Activated naive CD4-positive, alpha-beta T cell treated with anti-CD3 and anti-CD28 coated beads for 36 hours (primary cell): ENCODE measurements at regions not wholly inside any gene's neighbourhood (a gene's known extent, or its start where the extent isn't known, plus 50 kb on each side); places are given as distances from the start of the nearest gene placed in this dataset.
"Not testable (repeated sequence)": the region's sequence is repeated elsewhere in the genome, so short reads cannot be mapped to it uniquely, and the experiment has no call there.

Source experiments
- CTCF ChIA-PET: fragments of 350-600 bp; sonication (Branson Sonifier 250); formaldehyde crosslinking; loops from one replicate; lab custom pipeline; 2021; ENCODE audit warnings: antibody characterized with exemption; lab: Charles Lee
- DNase-seq: peaks from one replicate; pipeline ENCODE4 v3.0.0-alpha.2; 2020
- H3K27ac Mint-ChIP-seq: one replicate; pipeline ENCODE4 v1.8.0; 2021; ENCODE audit warnings: mild to moderate bottlenecking, mixed read lengths
- H3K27me3 Mint-ChIP-seq: one replicate; pipeline ENCODE4 v1.8.0; 2021; ENCODE audit warnings: low read depth, mixed read lengths
- H3K36me3 Mint-ChIP-seq: one replicate; pipeline ENCODE4 v1.8.0; 2021; ENCODE audit warnings: low read depth, mixed read lengths
- H3K4me1 Mint-ChIP-seq: one replicate; pipeline ENCODE4 v1.8.0; 2021; ENCODE audit warnings: low read depth, mixed read lengths
- H3K4me3 Mint-ChIP-seq: one replicate; pipeline ENCODE4 v1.8.0; 2021; ENCODE audit warnings: mild to moderate bottlenecking, moderate library complexity, mixed read lengths
- H3K9me3 Mint-ChIP-seq: one replicate; pipeline ENCODE4 v1.8.0; 2021; ENCODE audit warnings: mixed read lengths
- intact Hi-C: fragments of 100-400 bp; cut with micrococcal nuclease; formaldehyde crosslinking; loops from one replicate; pipeline ENCODE4 v1.15.1; 2023

DNA sequence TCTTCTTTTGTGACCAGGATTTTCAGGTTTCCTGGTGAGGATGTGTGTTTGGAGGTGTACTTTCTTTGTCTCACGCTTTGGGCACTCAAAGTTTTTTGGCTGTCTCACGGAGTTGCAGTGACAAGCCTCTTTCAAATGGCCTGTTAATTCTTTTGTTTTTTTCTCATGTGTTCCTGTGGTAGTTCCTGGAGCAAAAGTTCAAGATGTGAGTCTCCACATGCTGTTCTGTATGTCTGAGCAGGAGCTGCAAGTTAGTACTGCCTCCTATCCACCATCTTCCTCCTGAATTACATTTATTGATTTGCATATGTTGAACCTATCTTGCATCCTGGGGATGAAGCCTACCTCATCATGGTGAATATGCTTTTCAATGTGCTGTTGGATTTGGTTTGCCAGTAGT, 118.5 kb downstream of the VSIG4 start:
- Mint-ChIP-seq H3K4me3 (no peak overlapping the region), H3K27me3 (no peaks in the 10 kb centered on the region), H3K27ac (no peak overlapping the region), H3K4me1 (peaks cover 46% of the 10 kb centered on the region), H3K36me3 (peaks cover 2% of the 10 kb centered on the region), H3K9me3 (peaks cover 1% of the 10 kb centered on the region)
- no peak for DNase-seq
- CTCF ChIA-PET: no interaction called here
- intact Hi-C loops: no loop called here

DNA sequence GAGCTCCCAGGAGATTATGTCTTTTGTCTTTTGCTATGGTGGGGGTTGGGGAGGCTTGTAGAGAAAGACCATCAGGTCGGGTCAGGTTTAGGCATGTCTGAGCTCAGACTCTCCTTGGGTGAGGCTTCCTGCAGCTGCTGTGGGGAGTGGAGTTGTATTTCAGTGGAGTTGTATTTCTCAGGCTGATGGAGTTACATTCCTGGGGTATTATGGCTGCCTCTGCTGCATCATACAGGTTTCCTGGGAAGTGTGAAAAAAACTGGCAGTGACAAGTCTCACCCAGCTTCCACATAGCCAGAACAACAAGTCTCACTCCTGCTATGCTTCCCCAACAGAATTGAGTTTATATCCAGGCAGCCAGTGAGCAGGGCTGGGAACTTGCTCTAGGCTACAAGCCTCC, 119.3 kb downstream of the VSIG4 start:
- Mint-ChIP-seq H3K9me3 (peaks cover 1% of the 10 kb centered on the region), H3K36me3 (peaks cover 2% of the 10 kb centered on the region), H3K27me3 (no peaks in the 10 kb centered on the region), H3K27ac (no peak overlapping the region), H3K4me3 (no peak overlapping the region), H3K4me1 (peaks cover 39% of the 10 kb centered on the region)
- CTCF ChIA-PET: no interaction called here
- no peak for DNase-seq
- intact Hi-C loops: no loop called here

DNA sequence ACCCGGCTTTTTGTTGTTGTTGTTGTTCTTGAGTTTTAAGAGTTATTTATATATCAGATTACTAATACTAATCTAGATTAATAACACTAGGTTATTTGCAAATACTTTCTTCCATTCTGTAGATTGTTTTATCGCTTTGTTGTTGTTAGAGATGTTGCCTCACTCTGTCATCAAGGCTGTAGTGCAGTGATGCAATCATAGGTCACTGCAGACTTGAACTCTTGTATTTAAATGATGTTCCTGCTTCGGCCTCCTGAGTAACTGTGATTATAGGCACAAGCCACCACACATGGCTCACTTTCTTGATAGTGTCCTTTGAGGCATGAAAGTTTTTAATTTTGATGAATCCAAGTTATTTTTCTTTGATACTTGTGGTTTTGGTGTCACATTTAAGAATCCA, 129.0 kb downstream of the VSIG4 start:
- H3K27me3 Mint-ChIP-seq: no peaks in the 10 kb centered on the region
- no peaks in the 10 kb centered on the region for H3K4me1 Mint-ChIP-seq
- no peaks in the 10 kb centered on the region for H3K36me3 Mint-ChIP-seq
- intact Hi-C loops: no loop called here
- DNase-seq: no peak
- no peaks in the 10 kb centered on the region for H3K9me3 Mint-ChIP-seq
- no peak overlapping the region for H3K27ac Mint-ChIP-seq
- CTCF ChIA-PET: no interaction called here
- no peak overlapping the region for H3K4me3 Mint-ChIP-seq

DNA sequence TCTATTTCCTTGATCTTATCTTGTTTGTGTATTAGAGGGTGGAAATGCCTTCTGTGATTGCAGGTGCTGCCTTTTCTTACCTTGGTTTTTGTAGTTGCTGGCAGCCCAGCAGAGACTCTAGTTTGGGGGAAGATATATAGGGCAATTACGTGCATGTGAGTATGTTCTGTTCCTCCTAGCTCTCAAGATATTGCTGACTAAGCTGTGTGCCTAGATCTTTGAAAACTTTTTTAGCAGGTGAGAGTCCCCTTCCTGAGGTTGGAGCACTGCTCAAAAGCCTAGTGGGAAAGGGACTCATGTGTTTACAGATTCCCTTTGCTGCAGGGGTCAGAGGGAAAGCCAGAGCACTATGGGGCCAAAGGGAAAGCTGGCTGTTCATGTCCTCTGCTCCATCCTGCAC, 136.1 kb downstream of the VSIG4 start:
- peaks cover 15% of the 10 kb centered on the region for H3K4me1 Mint-ChIP-seq
- H3K9me3 Mint-ChIP-seq: peaks cover 4% of the 10 kb centered on the region
- intact Hi-C loops: no loop called here
- no peak overlapping the region for H3K27ac Mint-ChIP-seq
- CTCF ChIA-PET: no interaction called here
- H3K36me3 Mint-ChIP-seq: no peaks in the 10 kb centered on the region
- no peak for DNase-seq
- H3K27me3 Mint-ChIP-seq: no peaks in the 10 kb centered on the region
- H3K4me3 Mint-ChIP-seq: no peak overlapping the region

DNA sequence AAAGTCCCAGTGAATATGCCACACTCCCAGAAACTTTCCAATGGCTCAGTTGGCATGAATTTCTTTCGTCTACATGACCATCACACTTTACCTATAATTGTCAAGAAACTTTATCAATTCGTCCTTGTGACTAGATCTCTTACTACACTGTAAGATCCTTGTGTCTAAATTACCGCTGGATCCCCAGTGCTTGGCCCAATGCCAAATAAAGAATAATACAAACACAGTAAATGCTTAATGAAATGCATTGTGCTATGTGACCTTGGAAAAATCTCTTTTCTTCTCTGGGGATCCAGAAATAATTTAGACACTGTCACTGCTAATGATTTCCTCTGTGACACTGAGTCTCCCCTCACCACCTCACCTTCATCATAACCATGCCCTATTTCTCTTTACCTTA, 137.9 kb downstream of the VSIG4 start:
- peaks cover 4% of the 10 kb centered on the region for H3K9me3 Mint-ChIP-seq
- no peaks in the 10 kb centered on the region for H3K36me3 Mint-ChIP-seq
- H3K4me3 Mint-ChIP-seq: no peak overlapping the region
- H3K4me1 Mint-ChIP-seq: peaks cover 15% of the 10 kb centered on the region
- intact Hi-C loops: no loop called here
- DNase-seq: no peak
- no peak overlapping the region for H3K27ac Mint-ChIP-seq
- no peaks in the 10 kb centered on the region for H3K27me3 Mint-ChIP-seq
- CTCF ChIA-PET: no interaction called here

DNA sequence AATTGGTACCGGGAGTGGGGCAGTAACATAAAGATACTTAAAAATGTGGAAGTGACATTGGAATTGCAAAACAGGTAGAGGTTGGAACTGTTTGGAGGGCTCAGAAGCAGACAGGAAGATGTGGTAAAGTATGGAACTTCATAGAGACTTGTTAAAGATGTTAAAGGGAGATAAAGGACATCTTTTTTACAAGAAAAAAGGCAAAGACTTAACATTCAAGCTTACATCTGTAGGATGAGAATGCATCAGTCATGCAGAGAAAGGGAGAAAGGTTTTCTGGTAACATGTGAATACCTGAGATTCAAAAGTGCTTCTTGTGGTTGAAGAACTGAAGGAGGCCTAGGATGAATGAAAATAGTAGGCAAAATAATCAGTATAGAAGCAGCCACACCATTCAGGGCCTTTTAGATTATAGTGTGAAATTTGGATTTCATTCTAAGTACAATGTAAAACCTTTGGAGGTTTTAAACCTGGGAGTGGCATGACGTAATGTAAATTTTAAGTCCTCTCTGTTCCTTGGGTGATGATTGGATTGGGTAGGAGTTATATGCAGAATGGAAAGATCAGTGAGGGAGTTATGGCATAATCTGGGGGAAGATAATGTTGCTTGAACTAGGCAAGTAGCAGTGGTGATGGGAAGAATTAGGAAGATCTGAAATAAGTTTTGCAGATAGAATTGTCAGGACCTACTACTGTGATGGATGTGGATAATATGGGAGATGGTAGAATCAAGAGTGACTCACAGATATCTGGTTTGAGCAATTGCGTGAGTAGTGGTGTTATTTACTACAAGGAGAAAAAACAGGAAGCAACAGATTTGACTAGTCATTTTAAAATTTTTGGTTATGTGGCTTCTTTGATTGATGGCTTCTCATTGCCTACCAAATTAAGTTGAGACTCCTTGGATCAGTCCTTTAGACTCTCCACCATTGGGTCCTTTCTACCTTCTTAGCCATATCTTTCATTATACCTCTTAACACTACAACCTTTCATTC, 138.7 kb downstream of the VSIG4 start:
- no peak overlapping the region for H3K27ac Mint-ChIP-seq

DNA sequence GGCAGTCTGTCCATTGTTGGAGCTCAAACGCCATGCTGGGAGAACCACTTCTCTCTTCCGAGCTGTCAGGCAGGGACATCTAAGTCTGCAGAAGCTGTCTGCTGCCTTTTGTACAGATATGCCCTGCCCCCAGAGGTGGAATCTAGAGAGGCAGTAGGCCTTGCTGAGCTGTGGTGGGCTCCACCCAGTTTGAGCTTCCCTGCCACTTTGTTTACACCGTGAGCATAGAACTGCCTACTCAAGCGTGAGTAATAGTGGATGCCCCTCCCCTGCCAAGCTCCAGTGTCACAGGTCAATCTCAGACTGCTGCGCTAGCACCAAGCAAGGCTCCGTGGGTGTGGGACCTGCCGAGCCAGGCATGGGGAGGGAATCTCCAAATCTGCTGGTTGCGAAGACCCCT, 145.7 kb downstream of the VSIG4 start:
- Mint-ChIP-seq H3K27me3 (no peaks in the 10 kb centered on the region), H3K9me3 (no peaks in the 10 kb centered on the region), H3K36me3 (no peaks in the 10 kb centered on the region), H3K4me3 (no peak overlapping the region), H3K4me1 (peaks cover 12% of the 10 kb centered on the region), H3K27ac (no peak overlapping the region)
- no peak for DNase-seq
- CTCF ChIA-PET: no interaction called here
- intact Hi-C loops: no loop called here

More for the DNA sequence above, 138.7 kb downstream of the VSIG4 start:
- no peak for DNase-seq
- intact Hi-C loops: no loop called here
- H3K4me3 Mint-ChIP-seq: no peak overlapping the region
- no peaks in the 10 kb centered on the region for H3K36me3 Mint-ChIP-seq
- H3K4me1 Mint-ChIP-seq: peaks cover 15% of the 10 kb centered on the region
- no peaks in the 10 kb centered on the region for H3K27me3 Mint-ChIP-seq
- CTCF ChIA-PET: no interaction called here
- peaks cover 4% of the 10 kb centered on the region for H3K9me3 Mint-ChIP-seq

DNA sequence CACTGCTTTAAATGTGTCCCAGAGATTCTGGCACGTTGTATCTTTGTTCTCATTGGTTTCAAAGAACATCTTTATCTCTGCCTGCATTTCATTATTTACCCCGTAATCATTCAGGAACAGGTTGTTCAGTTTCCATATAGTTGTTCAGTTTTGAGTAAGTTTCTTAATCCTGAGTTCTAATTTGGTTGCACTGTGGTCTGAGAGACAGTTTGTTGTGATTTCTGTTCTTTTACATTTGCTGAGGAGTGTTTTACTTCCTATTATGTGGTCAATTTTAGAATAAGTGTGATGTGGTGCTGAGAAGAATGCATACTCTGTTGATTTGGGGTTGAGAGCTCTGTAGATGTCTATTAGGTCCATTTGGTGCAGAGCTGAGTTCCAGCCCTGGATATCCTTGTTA, 148.1 kb downstream of the VSIG4 start:
- H3K4me1 Mint-ChIP-seq: peaks cover 12% of the 10 kb centered on the region
- H3K4me3 Mint-ChIP-seq, H3K9me3 Mint-ChIP-seq, H3K27ac Mint-ChIP-seq, CTCF ChIA-PET, H3K27me3 Mint-ChIP-seq, DNase-seq, H3K36me3 Mint-ChIP-seq, intact Hi-C loops: not testable (repeated sequence)

DNA sequence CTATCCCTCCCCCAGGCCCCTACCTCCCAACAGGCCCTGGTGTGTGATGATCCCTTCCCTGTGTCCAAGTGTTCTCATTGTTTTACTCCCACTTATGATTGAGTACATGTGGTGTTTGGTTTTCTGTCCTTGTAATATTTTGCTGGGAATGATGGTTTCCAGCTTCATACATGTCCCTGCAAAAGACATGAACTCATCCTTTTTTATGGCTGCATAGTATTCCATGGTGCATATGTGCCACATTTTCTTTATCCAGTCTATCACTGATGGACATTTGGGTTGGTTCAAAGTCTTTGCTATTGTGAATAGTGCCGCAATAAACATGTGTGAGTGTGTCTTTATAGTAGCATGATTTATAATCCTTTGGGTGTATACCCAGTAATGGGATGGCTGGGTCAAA, 151.7 kb downstream of the VSIG4 start:
- DNase-seq, H3K36me3 Mint-ChIP-seq, intact Hi-C loops, H3K27me3 Mint-ChIP-seq, CTCF ChIA-PET, H3K4me3 Mint-ChIP-seq, H3K9me3 Mint-ChIP-seq, H3K27ac Mint-ChIP-seq: not testable (repeated sequence)
- peaks cover 23% of the 10 kb centered on the region for H3K4me1 Mint-ChIP-seq

DNA sequence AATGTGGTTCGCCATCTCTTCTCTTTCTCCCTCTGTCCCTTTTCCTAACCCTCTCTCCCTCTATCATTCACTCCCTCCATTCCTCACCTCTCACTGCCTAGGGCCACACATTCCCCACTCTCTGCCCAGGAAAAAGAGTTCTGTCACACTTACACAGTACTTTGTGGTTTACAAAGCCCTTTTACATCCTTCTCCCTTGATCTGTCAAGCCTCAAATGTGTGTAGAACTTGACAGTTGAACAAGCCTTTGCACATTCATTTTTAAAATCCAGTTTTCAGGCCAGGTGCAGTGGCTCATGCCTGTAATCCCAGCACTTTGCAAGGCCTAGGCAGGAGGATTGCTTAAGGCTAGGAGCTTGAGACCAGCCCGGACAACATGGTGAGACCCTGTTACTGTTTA, 156.3 kb downstream of the VSIG4 start:
- no peak for DNase-seq
- Mint-ChIP-seq H3K4me3 (no peak overlapping the region), H3K27ac (no peak overlapping the region), H3K27me3 (no peaks in the 10 kb centered on the region), H3K36me3 (no peaks in the 10 kb centered on the region), H3K9me3 (no peaks in the 10 kb centered on the region), H3K4me1 (peaks cover 23% of the 10 kb centered on the region)
- CTCF ChIA-PET: no interaction called here
- intact Hi-C loops: no loop called here

DNA sequence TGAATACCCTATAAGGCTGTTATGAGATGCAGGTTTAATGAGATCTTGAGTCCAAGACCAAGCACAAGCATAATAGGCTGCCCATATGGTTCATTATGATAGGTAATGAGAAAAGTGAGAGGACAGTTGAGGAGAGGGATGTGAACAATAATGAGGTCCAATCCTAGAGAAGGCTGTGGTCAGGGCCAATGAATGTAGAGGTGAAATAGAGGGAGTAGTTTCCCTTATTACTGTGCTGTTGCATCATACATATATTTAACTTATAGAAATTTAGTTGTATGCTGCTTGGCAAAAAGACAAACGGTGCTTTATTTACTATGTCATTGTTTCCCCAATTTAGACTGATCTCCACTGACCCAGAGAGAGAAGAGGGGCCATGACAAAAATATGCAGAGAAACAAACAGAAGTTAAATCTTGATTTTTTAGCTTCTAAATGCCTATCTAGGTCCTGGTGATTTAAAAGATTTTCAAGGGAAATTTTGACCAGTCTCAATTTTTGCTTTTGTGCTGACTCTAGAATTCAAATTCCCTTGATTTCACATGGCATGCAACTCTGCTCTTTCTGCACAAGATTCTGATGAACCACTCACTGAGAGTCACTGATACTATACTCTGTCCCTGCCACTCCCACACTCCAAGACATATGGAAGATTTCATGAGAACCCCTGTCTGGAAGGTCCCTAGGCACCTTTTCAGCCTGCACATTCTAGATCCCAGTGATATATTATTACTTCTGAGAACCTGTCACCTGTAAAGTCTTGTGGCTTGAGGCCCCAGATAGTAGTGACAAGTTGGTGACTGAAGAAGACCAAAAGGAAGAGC, 159.7 kb downstream of the VSIG4 start:
- Mint-ChIP-seq H3K27ac (no peak overlapping the region), H3K27me3 (no peaks in the 10 kb centered on the region), H3K9me3 (no peaks in the 10 kb centered on the region), H3K4me1 (peaks cover 32% of the 10 kb centered on the region), H3K4me3 (no peak overlapping the region), H3K36me3 (no peaks in the 10 kb centered on the region)
- intact Hi-C loops: no loop called here
- no peak for DNase-seq
- CTCF ChIA-PET: no interaction called here

DNA sequence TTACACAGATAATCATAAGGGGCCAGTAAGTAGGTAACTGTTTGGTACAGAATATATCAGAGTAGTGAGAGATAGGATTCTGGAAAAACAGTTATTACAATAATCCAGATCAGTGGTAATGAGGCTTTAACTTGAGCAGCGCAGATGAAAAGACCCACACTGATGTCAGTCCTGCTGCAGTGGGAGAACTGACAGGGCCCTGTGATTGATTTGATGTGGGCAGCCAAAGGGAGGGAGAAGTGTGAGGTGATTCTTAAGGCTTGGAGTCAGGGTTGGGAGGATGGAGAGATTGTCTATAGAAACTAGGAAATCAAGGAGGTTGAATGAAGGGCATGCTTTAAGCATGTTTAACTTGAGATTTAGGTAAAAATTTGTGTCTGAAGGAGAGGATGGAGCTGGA, 161.4 kb downstream of the VSIG4 start:
- H3K27me3 Mint-ChIP-seq: no peaks in the 10 kb centered on the region

More for the DNA sequence above, 161.4 kb downstream of the VSIG4 start:
- Mint-ChIP-seq H3K4me3 (no peak overlapping the region), H3K9me3 (no peaks in the 10 kb centered on the region), H3K36me3 (no peaks in the 10 kb centered on the region), H3K27ac (no peak overlapping the region), H3K4me1 (peaks cover 24% of the 10 kb centered on the region)
- DNase-seq: no peak
- CTCF ChIA-PET: no interaction called here
- intact Hi-C loops: no loop called here
